DND-41 (cell line): ENCODE measurements at regions not wholly inside any gene's neighbourhood (a gene's known extent, or its start where the extent isn't known, plus 50 kb on each side); places are given as distances from the start of the nearest gene placed in this dataset.

Experiments
- ATAC-seq: fragments of 200-7000 bp; cut with Tn5 transposase; 3 replicates; pipeline ENCODE4 v1.9.1; 2021; ENCODE audit warnings: low read depth; ENCODE audit not compliant: insufficient read depth
- DNase-seq: peaks from one replicate; pipeline ENCODE4 v3.0.0-alpha.2; 2020
- H2AFZ ChIP-seq: 2 replicates; pipeline ENCODE4 v1.6.0; 2012; ENCODE audit warnings: low read depth, low read length
- H3K27ac ChIP-seq: 2 replicates; pipeline ENCODE4 v1.5.1; 2012; ENCODE audit warnings: low read length, inconsistent platforms
- H3K27me3 ChIP-seq: fragments of 200-600 bp; sonication (generic); 2 replicates; pipeline ENCODE4 v1.6.0; 2012; ENCODE audit warnings: low read length, mild to moderate bottlenecking, inconsistent platforms; ENCODE audit not compliant: insufficient read depth, poor library complexity
- H3K36me3 ChIP-seq: 2 replicates; pipeline ENCODE4 v1.5.1; 2012; ENCODE audit warnings: low read length, inconsistent platforms; ENCODE audit not compliant: insufficient read depth
- H3K4me1 ChIP-seq: 2 replicates; pipeline ENCODE4 v1.5.1; 2012; ENCODE audit warnings: mild to moderate bottlenecking, low read length; ENCODE audit not compliant: insufficient read depth
- H3K4me2 ChIP-seq: 2 replicates; pipeline ENCODE4 v1.6.0; 2012; ENCODE audit warnings: mild to moderate bottlenecking, moderate library complexity, low read length, inconsistent platforms; ENCODE audit not compliant: insufficient read depth
- H3K4me3 ChIP-seq, 2 experiments: fragments of 200-600 bp in 1 of 2; shearing (Covaris generic) in 1 of 2; 2 replicates each; pipeline ENCODE4 v1.5.1; 2012 to 2016; ENCODE audit warnings: inconsistent platforms in 2 of 2, low read length in 2 of 2, mild to moderate bottlenecking in 2 of 2, low read depth in 1 of 2, moderate library complexity in 1 of 2
- H3K79me2 ChIP-seq: 2 replicates; pipeline ENCODE4 v1.6.0; 2012; ENCODE audit warnings: low read length, inconsistent platforms; ENCODE audit not compliant: insufficient read depth
- H3K9ac ChIP-seq: 2 replicates; pipeline ENCODE4 v1.6.0; 2012; ENCODE audit warnings: low read depth, mild to moderate bottlenecking, inconsistent platforms, low read length, moderate library complexity
- H3K9me3 ChIP-seq: 2 replicates; pipeline ENCODE4 v1.5.1; 2012; ENCODE audit warnings: low read length, moderate library complexity, mild to moderate bottlenecking, inconsistent platforms; ENCODE audit not compliant: insufficient read depth, severe bottlenecking
- H4K20me1 ChIP-seq: 2 replicates; pipeline ENCODE4 v1.6.0; 2012; ENCODE audit warnings: low read length; ENCODE audit not compliant: insufficient read depth
- CTCF ChIP-seq: IDR thresholded peaks from 2 replicates; pipeline ENCODE4 v1.5.1; 2012; ENCODE audit warnings: borderline replicate concordance, low read length, moderate library complexity, mild to moderate bottlenecking; ENCODE audit not compliant: poor library complexity, severe bottlenecking; ENCODE audit errors: extremely low read depth
- EZH2 ChIP-seq: IDR thresholded peaks from 3 replicates; pipeline ENCODE4 v1.6.1; 2012; ENCODE audit warnings: borderline replicate concordance, low read depth, mild to moderate bottlenecking, moderate library complexity, low read length, inconsistent platforms; ENCODE audit not compliant: severe bottlenecking

GRCh38 chr13:33377825-33378224, 92.3 kb upstream of the STARD13 start:
- no peak overlapping the region for H2AFZ ChIP-seq
- no peak for TF ChIP-seq EZH2
- TF ChIP-seq CTCF = no peak
- no peak overlapping the region for H3K4me3 ChIP-seq
- H3K4me2 ChIP-seq = no peak overlapping the region
- H3K27me3 ChIP-seq = no peaks in the 10 kb centered on the region
- H3K36me3 ChIP-seq = no peaks in the 10 kb centered on the region
- H3K4me1 ChIP-seq = no peaks in the 10 kb centered on the region
- ATAC-seq (no peak), DNase-seq (no peak)
- H3K27ac ChIP-seq = no peak overlapping the region
- no peaks in the 10 kb centered on the region for H4K20me1 ChIP-seq
- H3K79me2 ChIP-seq = no peaks in the 10 kb centered on the region
- peaks cover 4% of the 10 kb centered on the region for H3K9me3 ChIP-seq
- no peak overlapping the region for H3K9ac ChIP-seq

- Histone ChIP-seq H3K4me2 (no peak overlapping the region), H2AFZ (no peak overlapping the region), H3K79me2 (no peaks in the 10 kb centered on the region), H3K27me3 (no peaks in the 10 kb centered on the region), H3K36me3 (no peaks in the 10 kb centered on the region), H3K27ac (no peak overlapping the region), H3K4me3 (no peak overlapping the region), H4K20me1 (no peaks in the 10 kb centered on the region), H3K9me3 (peaks cover 4% of the 10 kb centered on the region), H3K9ac (no peak overlapping the region), H3K4me1 (no peaks in the 10 kb centered on the region)
- no peak for DNase-seq
- no peak for ATAC-seq
- TF ChIP-seq CTCF = no peak
- no peak for TF ChIP-seq EZH2
Observed at GRCh38 chr13:33379608-33380007, 94.1 kb upstream of the STARD13 start.

GRCh38 chr13:33380487-33381079, 95.0 kb upstream of the STARD13 start:
- no peak overlapping the region for H3K4me3 ChIP-seq
- no peaks in the 10 kb centered on the region for H3K27me3 ChIP-seq
- H3K27ac ChIP-seq = no peak overlapping the region
- ATAC-seq (no peak), DNase-seq (no peak)
- no peaks in the 10 kb centered on the region for H3K79me2 ChIP-seq
- TF ChIP-seq CTCF (no peak), EZH2 (no peak)
- H2AFZ ChIP-seq = no peak overlapping the region
- peaks cover 4% of the 10 kb centered on the region for H3K9me3 ChIP-seq
- H3K36me3 ChIP-seq = no peaks in the 10 kb centered on the region
- H3K4me1 ChIP-seq = no peaks in the 10 kb centered on the region
- H3K9ac ChIP-seq = no peak overlapping the region
- no peak overlapping the region for H3K4me2 ChIP-seq
- H4K20me1 ChIP-seq = no peaks in the 10 kb centered on the region
